ENCODE measurements at regions not wholly inside any gene's neighbourhood (a gene's known extent, or its start where the extent isn't known, plus 50 kb on each side); places are given as distances from the start of the nearest gene placed in this dataset.
"Not testable (repeated sequence)": the region's sequence is repeated elsewhere in the genome, so short reads cannot be mapped to it uniquely, and the experiment has no call there.

DNA sequence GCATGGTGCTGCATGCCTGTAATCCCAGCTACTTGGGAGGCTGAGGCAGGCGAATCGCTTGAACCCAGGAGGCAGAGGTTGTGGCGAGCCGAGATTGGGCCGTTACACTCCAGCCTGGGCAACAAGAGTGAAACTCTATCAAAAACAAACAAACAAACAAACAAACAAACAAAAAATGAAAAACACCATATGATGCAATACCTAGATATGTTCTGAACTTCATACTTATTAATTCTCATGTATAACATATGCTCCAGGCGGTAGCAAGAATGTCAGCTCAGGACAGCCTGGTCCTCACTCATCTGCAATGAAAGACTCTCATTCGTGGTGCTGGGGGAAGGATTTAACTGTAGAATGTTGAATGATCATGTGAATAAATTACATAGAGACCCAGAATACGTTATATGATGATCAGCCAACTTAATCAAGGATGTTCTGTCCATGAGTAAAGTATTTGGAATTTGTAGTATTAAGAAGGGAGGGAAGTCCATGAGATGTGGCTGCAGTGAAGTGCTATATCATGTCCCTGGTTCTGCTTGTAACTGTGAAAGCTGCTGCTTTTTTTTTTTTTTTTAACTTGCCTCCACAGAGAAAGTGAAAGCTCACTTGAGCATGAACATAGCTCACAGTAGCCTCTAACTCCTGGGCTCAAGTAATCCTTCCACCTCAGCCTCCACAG lies 206.8 kb downstream of the UQCRFS1 start:
- DNase-seq: no peak

DNA sequence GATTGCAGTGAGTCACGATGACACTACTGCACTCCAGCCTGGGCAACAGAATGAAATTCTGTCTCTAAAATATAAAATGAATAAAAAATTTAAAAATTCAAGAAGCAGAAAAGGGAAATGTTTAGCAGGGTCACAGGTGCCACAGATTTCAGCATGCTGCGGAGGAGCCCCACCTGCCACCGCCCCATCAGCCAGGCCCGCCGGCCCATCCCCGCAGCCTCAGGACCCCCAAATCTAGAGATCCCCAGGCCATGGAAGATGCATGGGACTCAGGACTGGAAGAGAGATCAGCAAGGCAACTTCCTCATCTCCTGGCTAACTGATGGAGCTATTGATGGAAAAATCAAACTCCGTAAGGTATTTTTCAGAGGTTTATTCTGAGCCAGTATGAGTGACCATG lies 208.2 kb downstream of the UQCRFS1 start:
- DNase-seq: no peak

DNA sequence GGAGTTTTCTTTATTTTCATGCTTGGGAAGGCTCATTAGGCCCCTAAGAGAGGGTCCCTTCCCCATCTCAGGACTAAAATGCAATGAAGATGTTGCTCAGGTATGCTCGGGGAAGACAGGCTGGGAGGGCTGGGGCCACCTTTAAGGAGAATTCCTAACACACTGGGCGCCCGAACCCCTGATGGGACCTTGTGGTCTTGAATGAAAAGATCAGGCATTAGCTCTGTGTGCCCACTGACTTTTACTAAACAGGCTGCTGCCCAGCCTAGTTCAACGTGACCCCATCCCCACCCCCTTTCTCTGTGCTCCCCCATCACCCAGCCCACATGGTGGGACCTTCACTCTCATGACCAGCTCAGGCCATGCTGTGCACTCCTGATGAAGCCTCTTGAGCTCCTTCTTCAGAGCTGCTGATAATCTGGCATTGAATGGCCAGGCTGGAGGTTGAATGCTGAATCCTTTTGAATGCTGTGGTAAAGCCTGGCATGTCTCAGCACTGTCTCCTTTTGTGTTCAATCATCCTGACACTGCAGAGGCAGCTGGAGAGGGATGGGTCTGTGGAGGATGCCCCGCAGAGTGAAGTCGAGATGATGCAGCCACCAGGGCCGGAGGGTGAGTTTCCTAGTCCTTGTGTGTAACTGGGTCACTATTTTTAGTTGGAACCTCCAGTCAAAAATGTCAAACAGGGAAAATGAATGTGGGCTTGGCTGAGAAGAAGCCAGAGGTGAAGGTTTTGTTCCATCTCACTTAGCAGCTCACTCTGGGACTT lies 209.1 kb downstream of the UQCRFS1 start:
- DNase-seq: no peak

DNA sequence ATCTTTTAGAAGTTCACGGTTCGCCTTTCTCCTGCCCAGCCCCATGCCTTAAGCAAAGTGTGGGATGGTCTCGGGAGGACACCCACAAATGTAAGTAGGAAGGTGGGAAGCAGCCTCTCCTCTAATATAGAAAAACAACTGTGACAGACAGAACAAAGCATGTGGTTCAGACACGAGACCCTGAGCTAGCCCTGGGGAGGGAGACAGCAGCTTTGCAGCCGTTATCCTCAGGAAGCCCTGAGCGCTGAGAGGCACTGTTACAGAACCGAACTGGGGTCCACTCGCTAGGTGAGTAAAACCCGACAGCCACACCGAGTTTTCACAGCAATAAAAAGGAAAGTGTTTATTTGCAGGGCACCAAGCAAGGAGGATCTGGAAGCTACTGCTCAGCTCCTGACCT lies 210.6 kb downstream of the UQCRFS1 start:
- no peak for DNase-seq

DNA sequence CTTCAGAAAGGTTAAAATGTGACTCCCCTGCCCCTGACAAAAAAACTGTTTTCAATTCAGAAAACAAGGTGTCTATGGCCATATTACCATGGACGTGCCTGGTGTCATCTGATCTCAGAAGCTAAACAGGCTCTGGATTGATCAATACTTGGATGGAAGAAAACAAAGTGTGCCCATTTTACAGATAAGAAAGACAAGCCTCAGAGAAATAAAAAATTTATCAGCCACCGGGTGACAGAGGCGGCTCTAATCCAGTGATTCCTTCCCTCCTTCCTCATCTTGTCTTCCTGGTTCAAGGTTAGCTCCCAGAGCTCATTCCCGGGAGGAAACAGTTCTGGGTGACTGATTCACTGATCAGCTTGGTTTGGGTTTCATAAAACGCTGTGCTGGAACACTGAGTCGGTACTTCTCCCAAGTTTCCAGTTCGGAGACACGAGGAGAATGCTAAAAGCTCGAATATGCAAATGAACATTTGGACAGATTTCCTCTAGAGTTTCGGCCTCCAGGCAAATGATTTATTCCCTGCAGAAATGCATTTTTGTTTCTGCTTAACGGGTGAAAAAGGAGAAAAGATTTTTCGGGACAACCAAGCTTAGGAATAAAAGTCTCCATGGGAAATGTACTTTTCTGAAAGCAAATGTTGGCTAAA lies 211.2 kb downstream of the UQCRFS1 start:
- DNase-seq: no peak

DNA sequence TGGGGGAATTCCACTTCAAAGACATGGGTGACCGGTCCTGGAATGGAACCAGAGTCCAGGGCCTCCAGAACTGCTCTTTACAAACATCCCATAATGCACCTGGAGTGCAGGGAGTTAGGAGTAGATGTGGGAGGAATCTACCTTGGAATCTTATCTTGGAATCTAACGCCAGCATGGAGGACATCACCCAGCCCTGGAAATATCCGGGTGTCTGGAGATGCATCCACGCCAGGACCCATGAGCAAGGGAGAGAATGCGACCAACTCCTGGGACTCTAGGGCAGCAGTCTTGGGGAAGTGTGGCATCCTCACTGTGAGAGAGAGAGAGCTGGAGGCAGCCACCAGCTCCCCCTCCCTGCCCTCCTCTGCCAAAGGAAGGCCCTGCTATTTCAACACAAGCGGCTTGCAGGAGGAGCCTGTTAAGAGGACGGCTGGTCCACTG lies 211.8 kb downstream of the UQCRFS1 start:
- no peak for DNase-seq

DNA sequence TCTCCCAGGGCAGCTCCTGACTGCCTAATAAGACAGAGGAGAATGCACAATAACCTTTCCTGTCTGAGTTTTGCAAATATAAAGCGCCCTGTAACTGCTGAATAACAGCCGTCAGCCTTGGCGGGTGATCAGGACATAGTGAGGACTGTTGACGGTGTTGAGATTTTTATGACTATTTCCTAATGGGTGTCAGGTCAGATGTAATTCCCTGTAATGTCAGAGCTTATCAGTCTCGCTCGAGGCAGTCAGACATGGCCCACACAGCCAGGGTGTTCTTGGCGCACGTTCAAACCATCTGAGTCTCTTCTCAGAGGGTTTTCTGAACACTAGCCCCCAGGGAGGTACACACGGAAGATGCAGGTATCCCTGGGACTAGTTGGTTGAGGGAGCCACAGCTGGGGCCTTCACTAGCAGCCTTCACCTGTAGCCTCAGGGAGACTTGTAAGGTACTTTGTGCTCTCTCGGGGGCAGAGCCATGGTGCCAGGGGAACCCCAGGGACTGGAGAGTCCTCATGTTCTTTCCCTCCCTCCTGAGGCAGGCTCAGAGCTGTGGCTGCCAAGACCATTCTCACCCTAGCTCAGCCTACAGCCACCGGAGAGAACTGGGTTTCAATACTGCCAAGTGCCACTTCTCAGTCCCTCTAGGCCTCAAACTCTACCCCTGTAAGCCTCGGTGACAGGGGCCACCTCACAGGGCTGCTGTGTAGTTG lies 213.1 kb downstream of the UQCRFS1 start:
- no peak for DNase-seq

DNA sequence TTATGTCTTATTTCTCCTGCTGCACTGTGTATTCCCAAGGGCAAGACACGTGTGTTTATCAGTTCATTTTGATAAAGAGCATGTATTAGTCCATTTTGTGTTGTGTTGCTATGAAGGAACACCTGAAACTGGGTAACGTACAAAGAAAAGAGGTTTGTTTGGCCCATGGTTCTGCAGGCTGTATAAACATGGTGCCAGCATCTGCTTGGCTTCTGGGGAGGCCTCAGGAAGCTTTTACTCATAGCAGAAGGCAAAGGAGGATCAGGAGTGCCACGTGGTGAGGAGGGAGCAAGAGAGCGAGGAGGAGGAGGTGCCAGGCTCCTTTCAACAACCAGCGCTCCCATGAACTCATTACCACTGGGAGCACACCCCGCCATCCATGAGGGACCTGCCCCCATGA lies 214.0 kb downstream of the UQCRFS1 start:
- DNase-seq: no peak

DNA sequence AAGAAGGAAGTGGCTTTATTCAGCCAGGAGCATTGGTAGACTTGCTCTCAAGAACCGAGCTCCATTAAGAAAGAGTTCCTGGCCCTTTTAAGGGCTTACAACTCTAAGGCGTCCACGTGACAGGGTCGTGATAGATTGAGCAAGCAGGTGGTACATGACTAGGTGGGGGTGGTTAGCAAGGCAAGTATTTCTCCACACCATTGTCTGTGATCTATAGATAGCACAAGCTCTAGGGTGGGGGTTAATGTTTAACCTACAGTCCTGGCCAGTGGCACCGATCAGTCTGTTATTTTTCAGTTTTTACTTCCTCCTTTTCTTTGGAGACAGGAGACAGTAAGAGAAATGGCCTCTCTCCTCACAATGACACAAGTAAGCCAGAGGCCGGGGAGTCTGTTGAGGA lies 215.1 kb downstream of the UQCRFS1 start:
- not testable (repeated sequence) for DNase-seq

DNA sequence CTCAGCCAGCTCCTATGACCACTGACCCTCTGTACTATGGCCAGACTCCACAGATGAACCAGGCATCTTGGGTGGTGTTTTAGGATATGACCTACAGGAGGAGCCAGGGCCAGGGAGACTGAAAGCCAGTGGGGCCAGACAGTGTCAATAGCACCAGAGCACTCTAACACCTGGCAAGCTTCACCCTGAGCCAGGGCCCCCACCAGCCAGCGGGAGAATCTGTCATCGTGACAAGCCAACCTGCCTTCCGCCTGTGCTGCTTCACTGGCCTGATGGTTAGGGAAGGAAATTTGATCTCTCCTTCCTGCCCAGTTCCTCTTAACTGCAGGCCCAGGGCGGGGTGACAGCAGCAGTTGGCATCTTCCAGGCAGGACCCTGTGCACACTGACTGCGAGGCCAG lies 222.4 kb downstream of the UQCRFS1 start:
- no peak for DNase-seq

DNA sequence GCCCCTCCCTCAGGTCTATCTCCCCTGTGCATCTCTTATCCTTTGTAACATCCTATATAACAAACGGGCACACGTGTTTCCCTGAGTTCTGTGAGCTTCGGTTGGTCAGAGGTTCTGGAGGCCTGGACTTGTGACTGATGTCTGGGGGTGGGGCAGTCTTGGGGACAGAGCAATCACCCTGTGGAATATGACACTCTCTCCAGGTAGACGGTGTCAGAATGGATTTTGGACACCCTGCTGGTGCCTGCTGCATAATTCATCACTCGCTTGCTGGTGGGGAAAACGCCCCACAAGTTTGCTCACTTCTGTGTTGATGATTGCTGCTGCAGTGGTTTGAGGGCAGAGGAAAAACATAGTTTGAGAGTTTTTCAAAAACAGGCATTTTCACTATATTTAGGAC lies 223.2 kb downstream of the UQCRFS1 start:
- DNase-seq: no peak

DNA sequence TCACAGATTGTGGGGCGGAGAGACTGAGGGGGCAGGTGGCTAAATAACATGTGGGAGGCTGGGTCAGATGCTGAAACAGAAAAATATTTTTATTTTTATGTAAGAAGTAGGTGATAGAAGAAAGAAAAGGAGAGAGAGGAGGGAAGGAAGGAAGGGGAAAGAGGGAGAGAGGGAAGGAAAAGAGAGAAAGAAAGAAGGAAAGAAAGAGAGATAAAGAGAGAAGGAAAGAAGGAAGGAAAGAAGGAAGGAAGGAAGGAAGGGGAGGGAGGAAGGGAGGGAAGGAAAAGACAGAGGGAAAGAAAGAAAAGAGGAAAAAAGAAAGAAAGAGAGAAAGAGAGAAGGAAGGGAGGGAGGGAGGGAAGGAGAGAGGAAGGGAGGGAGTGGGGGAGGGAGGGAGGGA lies 224.9 kb downstream of the UQCRFS1 start:
- no peak for DNase-seq

DNA sequence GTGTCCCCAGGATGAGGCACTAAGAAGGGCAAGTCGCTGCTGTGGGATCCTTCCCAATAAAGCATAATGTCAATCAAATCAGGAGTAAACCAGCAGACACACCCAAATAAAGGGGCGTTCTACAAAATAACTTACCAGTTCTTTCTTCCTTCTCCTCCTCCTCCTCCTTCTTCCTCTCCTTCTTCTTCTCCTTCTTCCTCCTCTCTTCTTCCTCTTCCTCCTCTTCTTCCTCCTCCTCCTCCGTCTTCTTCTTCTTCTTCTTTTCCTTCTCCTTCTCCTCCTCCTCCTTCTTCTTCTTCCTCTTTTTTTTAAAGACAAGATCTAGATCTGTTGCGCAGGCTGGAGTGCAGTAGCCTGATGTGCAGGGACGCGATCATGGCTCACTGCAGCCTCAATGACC lies 225.8 kb downstream of the UQCRFS1 start:
- DNase-seq: no peak

DNA sequence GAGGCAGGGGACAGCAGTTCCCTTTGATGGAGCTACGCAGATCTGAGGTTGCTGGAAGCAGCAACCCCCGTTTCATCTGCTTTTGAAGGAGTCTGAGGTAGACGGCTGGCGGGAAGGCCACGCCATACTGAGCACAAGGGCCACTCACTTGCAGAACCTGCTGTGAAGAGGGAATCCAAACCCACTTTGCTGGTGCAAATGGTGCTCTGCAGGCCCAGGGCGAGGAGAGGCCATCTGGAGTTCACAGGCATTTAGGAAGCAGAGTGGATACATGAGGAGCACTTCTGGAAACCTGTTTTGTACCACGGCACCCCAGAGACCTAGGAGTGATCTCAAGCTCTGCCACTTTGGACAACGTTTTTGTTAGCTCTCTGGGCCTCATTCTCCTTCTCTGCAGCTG lies 227.8 kb downstream of the UQCRFS1 start:
- DNase-seq: no peak

DNA sequence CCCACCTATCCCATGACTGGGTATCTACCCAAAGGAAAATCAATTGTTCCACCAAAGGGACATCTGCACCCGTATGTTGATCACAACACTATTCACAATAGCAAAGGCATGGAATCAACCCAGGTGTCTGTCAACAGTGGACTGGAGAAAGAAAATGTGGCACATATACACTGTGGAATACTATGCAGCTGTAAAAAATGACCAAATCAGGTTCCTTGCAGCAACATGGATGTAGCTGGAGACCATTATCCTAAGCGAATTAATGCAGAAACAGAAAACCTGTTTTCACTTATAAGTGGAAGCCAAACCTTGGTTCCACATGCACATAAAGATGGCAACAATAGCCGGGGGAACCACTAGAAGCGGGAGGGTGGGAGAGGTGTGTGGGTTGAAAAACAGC lies 228.6 kb downstream of the UQCRFS1 start:
- DNase-seq: no peak

DNA sequence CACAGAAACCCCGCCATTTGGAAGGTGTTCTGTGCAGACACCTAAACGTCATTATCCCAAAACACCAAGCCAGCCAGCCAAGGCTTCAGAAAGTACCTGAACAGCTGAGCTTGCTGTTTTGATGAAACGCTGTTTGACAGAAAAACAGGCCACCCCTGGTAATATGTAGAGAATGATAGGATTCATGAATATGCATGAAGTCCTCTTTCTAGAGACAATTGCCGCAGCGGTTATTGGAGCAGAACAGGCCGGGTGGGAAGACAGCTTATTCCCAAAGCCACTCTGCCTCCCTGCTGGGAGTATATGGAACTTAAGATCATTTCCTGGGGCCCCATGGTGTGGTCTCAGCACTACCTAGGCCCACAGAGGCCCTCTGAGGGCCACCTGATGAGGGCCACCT lies 229.5 kb downstream of the UQCRFS1 start:
- DNase-seq: no peak

DNA sequence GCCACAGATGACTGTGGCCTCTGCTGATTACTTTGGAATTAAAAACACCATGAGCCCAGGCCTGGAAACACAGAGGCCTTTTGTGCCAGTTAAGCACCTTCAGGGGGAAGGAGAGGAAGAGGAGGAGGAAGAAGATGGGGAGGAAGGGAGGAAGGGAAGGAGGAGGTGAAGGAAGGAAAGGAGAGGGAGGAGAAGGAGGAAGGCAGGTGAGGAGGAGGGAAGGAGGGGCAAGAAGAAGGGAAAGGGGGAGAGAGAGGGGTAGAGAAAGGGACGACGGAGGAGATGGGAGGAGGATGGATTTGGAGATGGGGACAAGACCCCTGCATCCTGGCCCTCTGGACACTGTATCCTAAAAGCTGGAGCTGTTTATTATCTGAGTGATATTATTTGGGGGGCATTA lies 231.0 kb downstream of the UQCRFS1 start:
- no peak for DNase-seq

DNA sequence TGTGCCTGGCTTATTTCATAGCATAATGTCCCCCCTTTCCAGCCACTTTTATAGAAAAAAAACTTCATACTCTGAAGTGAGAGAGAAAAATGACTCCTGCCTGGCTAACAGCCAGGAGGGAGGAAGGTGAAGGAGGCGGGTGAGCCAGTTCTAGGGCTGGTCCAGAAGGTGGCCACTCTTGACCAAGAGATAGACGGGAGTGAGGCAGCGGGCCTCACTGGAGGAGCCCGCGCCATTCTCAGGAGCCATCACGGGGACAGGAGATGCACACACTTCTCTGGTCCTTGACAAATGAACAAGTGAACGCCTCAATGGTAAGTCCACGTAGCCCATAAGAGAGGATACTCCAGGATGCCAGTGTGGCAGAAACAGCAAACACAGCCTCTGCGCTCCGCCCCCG lies 231.4 kb downstream of the UQCRFS1 start:
- DNase-seq: no peak

DNA sequence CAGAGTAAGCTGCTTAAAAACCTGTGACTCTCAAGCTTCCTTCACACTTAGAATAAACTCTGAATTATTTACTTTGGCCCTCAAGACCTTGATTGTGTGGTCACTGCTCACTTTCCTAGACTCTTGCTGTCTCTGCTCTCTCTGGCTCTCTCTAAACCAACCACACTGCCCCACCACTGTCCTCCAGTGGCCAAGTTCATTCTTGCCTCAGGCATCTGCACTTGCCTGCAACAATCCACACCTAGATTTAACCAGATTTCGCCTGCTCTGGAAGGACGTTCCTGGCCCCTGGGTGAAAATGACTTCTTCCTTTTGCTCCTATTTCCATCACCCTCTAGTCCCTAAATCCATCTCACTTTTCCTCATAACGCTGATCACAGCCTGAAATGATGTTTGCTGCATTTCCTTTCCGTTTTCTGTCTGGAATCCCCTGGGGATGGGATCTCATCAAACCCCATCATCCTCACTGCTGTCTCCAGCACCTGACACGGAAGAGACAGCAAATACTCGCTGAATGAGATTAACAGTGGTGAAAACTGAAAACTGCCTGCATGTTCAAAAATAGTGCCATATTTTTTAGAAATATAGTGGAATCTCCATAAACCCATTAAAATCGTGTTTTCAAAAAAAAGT lies 232.6 kb downstream of the UQCRFS1 start:
- no peak for DNase-seq

DNA sequence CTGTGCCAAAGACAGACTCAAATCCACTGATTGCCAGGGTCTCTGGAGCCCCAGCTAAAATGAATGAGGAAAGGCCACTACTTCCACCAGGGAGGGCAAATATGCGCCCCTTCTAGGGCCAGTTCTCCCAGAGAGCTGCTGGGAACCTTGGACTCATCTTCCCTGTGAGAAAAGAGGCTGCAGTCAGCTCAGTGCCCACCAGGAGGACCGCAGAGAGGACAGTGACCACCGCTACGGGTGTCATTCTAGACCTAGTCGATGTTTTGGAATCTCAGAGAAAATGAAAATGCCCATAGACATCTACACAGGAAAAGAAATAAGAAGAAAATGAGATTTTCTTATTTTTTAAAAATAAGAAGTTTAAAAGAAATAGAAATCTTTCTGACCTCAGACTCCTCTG lies 235.1 kb downstream of the UQCRFS1 start:
- no peak for DNase-seq

DNA sequence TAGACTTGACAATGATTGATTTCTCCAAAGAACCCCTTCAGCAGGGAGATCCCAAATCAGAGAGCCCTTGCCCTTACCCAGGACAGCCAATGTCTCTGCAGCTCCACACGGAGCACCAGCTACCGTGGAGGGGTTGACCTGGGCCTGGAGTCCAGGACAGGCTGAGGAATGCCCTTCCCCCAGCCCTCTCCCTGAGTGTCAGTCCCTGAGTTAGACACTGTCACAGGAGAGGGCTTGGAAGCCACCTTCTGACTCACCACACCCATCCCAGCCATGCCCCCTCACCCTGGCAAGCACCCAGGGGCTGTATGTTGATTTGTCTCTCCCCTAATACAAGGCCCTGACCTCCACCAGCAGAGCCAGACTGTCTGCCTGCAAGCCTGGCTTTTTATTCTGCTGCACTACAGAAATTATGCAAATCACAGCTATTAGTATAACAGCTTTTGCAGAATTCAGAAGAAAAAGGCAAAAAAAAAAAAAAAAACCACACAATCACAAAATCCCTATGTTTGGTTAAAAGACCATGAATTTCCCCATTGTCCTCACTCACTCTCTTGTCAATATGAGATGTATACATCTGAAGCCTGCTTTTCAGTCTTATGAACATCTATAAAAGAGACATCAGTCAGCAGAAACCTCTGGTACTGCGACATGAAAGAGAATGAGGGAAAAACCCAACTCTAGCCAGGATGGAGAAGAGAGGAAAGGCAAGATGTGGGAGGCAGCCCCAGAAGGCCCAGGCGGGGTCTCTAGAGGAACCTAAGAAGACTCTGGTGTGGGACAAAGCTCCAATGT lies 240.7 kb downstream of the UQCRFS1 start:
- DNase-seq: no peak

DNA sequence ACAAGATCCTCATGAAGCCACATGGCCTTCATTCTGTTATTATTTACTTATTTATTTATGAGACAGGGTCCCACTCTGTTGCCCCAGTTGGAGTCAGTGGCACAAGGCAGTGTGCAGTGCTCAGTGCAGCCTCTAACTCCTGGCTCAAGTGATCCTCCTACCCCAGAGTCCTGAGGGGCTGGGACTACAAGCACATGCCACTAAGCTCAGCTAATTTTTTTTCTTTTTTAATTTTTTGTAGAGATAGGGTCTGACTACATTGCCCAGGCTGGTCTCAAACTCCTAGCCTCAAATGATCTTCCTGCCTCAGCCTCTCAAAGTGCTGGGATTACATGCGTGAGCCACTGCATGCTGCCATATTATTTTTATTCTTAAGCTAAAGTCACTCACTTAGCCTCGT lies 241.4 kb downstream of the UQCRFS1 start:
- no peak for DNase-seq
